HG03354 (cell line): ENCODE measurements at regions not wholly inside any gene's neighbourhood (a gene's known extent, or its start where the extent isn't known, plus 50 kb on each side); places are given as distances from the start of the nearest gene placed in this dataset.
"Not testable (repeated sequence)": the region's sequence is repeated elsewhere in the genome, so short reads cannot be mapped to it uniquely, and the experiment has no call there.

ENCODE experiments used
- ATAC-seq: cut with Tn5 transposase; IDR thresholded peaks from one replicate; pipeline ENCODE4 v1.9.1; 2021; ENCODE audit warnings: mild to moderate bottlenecking; ENCODE audit not compliant: unreplicated experiment, poor library complexity, severe bottlenecking

DNA sequence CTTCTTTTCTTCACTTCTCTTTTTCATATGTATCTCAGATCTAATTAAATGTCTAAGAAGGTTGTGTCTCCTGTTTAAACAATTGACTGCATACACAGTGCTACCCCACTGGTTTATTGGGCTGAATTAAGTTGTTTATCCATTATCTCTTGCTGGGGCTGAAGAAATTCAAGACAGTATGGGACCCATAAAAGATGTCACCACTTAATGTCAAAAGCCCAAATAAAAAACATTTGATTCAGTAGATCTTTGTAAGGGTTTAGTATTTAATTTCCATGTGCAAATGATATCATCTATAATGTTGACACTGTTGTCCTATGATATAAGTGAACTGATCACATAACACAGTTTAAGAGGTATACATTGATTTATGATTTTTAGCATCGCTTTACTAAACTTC is 1431.9 kb upstream of the PCDH20 start:
- ATAC-seq: no peak

DNA sequence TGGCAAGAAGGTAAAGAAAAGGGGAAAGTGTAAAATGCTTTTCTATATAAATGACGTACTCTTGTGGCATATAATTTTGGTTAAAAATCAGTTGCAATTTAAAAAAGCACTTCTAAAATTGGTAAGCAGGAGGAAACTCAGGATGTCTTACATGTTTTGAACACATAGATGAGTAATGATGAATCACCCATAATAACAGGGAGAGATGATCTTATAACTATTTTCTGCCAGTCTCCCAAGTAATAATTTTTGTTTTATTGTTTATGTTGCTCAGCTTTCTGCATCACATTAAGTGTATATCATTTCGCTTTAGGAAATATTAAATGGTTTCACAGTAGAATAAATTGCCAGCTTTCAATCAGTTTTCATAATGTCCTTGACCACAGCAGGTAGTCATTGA is 1430.7 kb upstream of the PCDH20 start:
- ATAC-seq: no peak

DNA sequence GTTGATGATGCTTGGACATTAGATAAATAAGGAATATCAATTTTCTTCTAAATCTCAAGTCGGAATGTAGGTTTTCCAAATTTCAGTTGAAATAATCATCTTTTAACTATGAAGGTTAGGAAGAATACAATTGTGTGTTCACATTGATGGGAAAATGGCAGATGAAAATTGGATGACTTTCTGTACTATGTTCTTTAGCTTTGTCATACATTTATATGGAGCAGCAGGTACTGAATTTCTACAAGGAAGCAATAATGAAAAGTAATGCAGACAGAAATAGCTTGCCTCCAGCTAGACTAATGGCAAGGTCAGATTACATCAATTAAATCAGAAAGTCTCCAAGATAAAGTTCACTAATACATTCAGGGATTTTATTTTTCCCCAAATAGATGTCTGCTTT is 1423.7 kb upstream of the PCDH20 start:
- ATAC-seq: no peak

DNA sequence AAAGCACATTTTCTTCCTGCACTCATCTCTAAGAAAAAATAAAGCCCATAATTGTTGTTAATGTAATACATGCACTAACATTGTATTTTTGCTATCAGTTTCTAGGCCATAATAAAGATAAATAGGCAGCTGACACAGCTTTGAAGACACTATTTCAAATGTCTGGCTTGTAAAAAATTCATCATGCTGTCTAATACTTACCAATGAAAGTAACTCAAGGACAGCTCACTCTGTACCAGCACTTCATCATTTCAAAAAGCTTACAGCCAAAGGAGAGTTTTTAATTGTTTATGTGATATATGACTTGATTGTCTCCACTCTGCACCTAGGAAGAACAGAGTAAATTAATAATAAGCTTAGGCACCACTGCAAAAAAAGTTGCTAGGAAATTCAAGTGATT is 1423.3 kb upstream of the PCDH20 start:
- no peak for ATAC-seq

DNA sequence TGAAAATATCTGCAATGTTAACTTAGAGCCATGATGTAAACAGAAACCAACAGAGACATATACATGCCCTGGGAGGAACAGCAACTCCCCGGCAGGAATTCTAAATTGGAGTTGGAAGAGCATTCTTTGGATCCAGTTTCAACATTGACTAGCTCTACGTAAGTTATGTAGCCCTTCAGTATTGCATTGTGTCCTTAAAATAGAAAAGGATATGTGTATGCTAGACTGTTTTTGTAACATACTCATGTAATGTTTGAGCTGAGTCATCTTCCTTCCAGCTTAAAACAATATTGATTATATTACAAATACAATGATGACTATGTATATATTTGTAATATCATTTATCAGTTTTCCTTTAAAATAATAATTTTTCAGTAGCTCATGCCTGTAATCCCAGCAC is 1422.2 kb upstream of the PCDH20 start:
- no peak for ATAC-seq

DNA sequence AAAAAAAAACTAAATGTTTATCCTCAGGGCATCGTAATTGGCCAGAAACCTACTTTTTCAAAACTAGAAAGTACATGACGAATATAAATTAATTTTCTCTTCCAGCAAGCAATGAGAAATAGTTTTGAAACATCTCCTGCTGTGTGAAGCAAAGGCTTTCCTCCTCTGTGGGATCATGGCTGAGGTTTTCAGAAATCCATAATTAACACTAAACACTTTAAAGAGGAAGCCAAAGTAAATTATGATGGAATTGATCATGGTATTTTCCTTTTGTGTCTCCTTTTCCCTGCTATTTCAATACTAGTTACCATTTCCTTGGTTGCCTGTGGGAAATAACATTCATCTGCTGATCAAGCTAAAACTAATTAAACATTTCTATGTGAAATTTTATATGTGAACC is 1413.8 kb upstream of the PCDH20 start:
- no peak for ATAC-seq

DNA sequence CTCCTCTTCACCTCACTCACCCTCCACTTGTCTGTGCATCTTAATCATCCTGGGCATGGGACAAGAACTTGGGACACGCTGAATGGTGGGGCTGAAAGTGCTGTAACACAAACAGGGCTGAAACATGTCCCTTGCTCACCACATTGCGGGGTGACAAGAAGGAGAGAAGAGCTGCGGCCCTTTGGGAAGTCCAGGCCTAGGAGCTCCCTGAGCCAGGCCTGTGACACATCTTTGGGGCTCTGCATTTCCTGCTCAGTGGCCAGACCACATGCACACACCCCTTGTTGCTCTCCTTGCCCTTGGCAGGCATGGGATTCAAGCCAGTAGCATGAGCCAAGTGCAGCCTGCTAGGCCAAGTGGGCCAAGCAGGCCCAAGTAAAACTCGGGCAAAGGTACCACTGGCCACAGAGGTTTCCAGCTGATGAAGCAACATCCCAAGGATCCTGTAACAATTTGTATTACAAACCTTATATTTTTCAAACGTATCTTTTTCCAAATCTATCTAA is 1384.3 kb upstream of the PCDH20 start:
- ATAC-seq: no peak

DNA sequence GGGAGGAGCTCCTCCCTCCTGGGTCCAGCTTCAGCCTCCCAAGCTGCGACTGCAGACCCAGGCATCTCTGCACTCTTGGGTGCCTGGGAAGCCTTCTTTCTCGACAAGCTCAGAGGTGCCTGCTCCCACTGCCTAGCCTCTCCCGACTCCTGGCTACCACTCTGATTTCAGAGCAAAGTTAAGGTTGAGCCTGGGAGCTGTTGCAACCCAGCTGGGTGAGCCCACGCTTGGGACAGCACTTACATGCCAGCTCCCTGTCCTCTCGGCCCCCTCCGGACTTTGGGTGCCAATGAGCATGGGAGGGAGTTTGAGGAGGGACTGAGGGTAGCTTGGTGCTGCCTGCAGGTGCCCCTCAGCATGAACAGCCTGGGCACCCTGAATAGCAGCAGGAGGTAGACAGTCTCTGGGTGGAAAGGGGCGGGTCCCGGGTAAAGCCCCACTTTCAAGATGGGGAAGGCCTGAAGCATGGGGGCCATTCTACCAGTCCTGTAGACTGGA is 1383.4 kb upstream of the PCDH20 start:
- no peak for ATAC-seq

DNA sequence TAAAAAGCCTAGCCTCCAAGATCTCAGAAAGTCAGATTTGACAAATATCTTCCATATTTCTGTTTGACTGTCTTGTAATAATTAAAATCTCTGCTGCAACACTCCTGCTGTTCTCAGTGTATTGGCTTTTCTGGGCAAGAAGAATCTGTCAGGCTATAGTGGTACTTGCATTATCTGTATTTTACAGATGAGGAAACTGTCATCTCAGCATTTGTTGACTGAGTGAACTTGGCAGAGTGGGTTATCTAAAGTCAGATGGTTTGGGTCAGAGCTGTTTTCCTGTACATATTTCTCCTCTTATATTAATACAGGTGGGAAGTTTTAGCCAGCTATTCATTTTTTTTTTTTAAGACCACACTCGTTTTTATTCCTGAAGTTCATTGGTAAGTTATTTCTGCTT is 1378.2 kb upstream of the PCDH20 start:
- ATAC-seq: no peak

DNA sequence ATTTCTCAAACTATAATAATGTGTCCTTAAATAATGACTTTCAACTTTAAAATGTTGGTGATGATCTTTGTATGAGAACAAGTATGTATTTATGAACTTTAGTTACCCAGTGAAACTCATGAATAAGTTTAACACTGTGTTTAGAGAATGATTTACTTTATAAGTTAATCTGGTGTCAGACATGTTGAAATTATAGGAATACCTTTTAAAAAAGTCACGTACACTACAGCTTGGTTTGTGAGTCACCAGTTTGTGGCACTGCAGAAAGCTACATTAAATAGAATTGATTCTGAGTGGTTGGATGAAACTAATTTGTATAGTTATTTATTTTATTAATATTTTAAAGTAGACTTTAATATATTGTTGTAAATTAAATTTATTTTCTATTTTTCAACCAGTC is 1366.2 kb upstream of the PCDH20 start:
- no peak for ATAC-seq

DNA sequence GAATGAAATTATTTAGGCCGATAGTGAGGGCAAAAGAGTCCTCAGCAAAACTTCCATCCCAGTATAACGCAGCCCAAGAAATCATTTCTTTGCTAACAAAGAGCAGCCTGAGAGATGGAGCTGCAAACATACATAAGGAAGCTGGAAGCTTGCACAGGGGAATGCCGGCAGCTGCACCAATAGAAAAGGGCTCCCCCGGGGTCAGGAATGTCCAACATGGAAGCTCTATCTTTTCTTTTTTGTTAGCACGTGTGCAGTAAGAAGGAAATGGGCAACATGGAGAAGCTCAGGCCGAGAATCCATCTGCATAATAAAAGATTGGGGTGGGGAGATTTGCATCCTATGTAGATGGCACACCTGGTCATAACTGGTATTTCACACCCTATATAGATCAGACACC is 1363.5 kb upstream of the PCDH20 start:
- no peak for ATAC-seq

DNA sequence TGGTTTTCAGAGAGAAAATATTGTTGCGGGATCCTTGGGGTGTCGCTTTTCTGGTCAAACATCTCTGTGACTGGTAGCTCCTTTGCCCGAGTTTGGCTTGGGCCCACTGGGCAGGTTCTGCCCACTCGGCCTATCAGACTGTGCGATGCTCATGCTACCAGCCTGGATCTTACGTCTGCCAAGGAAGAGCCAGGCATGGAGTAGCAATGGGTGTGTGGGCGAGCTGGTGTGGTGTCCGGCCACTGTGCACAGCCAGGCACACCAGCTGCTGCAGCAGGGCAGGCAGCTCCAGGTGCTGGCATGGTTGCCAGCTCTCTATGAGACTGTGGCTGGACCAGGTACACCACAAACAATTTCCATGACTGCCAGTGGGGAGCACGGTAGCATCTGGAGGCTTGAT is 1351.8 kb upstream of the PCDH20 start:
- ATAC-seq: no peak

DNA sequence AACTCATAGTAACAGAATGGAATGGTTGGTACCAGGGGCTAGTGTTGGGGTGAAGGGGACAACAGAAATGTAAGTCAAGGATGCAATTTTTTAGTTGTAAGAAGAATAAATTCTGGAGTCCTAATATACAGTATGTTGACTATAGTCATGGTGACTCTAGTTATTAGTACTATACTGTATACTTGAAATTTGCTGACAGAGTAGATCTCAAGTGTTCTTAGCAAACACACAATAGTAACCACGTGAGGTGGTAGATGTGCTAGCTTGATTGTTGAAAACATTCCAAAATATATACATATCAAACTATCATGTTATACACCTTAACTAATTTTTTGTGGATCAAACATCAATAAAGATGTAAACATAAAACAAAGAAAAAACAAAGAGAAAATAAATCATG is 1345.1 kb upstream of the PCDH20 start:
- ATAC-seq: no peak

DNA sequence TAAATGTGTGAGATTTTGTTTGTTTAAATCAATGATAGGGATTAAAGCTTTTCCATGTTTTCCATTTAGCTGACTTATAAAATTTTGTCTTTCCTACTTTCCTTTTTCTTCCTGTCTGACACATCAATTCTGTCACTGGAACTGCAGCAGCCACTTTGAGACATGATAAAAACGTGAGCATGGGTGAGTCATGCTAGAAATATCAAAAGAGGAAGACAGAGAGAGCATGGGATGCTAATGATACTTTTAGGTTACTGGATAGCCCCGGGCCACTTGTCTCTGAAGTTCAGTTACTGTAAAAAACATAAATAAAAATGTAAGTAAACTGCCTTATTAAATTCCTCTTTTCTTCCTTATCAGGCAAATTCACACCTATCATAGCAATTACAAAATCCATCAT is 1332.0 kb upstream of the PCDH20 start:
- ATAC-seq: no peak

DNA sequence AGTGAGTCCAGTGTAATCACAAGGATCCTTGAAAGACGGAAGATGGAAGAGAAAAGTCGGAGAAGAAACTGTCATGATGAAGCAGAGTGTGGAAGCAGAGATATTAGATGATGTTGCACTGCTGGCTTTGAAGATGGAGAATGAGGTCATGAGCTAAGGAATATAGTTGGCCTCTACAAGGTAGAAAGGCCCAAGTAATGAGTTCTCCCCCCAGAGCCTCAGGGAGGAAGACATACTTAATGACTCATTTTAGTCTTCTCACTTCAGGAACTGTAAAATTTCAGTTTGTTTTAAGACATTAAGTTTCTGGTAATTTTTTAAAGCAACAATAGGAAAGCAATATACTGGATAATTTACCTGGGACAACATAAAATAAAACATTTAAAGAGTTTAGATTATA is 1331.5 kb upstream of the PCDH20 start:
- ATAC-seq: no peak

DNA sequence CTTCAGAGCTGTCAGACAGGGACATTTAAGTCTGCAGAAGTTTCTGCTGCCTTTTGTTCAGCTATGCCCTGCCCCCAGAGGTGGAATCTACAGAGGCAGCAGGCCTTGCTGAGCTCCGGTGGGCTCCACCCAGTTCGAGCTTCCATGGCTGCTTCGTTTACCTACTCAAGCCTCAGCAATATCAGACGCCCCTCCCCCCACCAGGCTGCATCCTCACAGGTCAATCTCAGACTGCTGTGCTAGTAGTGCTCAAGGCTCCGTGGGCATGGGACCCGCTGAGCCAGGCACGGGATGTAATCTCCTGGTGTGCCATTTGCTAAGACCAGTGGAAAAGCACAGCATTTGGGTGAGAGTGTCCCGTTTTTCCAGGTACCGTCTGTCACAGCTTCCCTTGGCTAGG is 1314.1 kb upstream of the PCDH20 start:
- not testable (repeated sequence) for ATAC-seq

DNA sequence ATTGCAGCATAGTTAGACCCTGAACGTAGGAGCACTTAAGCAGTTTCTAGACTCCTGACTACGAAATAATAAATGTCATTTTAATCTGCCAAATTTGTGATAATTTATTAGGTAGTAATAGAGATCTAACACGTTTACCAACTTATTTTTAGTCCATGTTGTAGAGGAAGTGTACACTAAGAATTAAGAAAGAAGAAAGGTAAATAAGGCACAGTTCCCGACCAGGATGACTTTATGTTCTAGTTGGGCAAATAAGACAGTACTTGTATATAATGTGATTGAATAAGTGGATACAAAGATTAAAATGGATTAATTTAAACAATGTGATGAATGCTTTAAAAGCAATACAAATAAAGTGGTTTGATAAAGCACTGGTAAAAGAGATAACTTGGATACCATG is 1306.2 kb upstream of the PCDH20 start:
- ATAC-seq: no peak

DNA sequence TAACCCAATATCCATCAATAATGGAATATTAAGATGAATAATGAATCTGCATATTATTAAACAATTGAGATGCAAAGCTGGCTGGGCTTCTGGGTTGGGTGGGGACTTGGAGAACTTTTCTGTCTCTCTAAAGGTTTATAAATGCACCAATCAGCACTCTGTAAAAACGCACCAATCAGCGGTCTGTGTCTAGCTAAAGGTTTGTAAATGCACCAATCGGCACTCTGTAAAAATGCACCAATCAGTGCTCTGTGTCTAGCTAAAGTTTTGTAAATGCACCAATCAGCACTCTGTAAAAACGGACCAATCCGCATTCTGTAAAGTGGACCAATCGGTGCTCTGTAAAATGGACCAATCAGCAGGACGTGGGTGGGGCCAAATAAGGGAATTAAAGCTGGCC is 1296.3 kb upstream of the PCDH20 start:
- ATAC-seq: not testable (repeated sequence)

DNA sequence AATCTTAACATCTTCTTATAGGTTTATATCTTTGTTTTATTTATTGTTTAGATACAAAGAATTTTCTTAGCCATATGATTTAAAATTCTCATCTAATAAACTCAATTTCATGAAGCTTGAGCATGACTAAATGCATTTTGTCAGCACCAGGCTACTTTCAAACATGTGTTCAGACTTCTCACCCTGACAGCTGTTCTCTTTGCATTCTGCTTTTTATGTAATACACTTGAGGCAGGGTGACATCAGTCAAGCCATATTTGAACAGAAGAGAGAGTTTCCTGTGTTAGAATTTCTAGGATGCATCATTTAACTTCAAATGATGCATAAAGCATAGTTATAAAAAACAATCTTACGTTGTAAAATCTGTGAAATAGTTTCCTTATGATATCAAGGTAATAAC is 1295.1 kb upstream of the PCDH20 start:
- no peak for ATAC-seq

DNA sequence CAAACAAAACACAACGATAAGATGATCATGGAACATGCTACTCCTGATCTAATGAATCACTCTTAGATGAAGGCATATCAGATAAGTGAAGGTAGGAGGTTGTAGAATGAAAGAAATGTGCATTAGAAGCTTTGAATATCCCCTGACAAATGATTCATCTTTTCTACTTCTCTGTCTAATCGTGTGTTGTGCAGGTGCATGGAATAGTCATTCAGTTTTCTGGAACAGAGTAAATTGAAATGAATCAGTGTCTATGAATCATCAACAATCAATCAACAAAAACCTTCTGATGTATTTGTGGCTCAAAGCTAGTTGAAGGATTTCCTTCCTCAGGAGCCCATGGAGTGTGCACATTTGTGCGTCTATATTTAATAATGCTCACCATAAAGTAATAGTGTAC is 1290.4 kb upstream of the PCDH20 start:
- ATAC-seq: no peak

DNA sequence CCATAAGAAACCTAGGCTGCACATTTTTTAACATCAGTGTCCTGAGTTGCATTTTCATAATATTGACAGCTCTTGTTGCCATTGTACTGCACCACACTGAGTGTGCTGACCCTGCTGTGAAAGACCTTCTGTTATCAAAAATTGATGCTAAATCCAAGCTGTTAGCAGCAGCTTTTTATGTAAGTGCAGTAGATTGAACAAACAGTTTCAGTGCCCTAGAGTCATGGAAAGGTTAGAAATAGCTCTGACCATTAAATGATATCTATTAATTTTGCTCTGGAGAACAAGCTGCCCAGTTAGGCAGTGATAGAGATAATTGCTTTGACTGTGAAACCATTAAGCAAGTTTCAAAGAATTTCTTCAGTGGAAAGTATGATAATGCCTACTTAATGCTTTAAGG is 1289.2 kb upstream of the PCDH20 start:
- no peak for ATAC-seq

DNA sequence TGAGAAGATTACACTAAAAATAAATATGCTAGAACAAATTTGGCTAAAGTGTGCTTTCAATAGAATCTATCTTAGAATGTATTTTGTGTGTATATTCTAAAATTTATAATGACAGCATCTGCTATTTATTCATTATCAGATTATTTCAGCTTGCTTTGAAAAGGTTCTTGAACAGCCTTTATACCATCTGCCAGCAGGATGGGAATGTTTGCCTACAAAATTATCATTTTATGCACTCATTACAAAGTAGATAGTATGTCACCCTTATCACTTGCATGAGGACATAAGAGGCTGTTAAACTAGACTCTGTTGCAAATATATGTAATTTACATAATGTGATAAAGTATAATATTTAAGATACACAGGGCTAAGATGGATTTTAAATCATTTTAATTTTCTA is 1286.9 kb upstream of the PCDH20 start:
- ATAC-seq: no peak

DNA sequence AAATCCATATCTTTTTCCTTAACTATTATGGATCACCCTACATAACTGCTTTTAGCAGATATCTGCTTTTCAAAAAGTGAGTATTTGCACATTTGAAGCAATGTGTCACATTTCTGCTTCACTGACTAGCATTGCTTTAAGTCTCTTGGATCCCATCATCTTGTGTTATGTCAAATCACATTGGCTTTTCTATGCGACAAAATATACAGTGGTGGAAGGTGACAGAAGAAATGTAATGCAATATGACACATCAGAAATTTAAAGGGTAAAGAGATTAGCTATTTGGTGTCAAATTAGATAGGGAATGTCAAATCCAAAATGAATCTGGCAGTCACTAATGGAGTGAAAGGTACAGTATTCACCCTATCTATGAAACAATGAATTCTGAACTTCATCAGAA is 1282.1 kb upstream of the PCDH20 start:
- no peak for ATAC-seq
